ENCODE measurements at regions not wholly inside any gene's neighbourhood (a gene's known extent, or its start where the extent isn't known, plus 50 kb on each side); places are given as distances from the start of the nearest gene placed in this dataset.

- TF ChIP-seq POLR2A (IDR thresholded peaks at IDR 0.05) (no peak), CTCF (IDR thresholded peaks at IDR 0.05) (no peak), POLR2AphosphoS5 (IDR thresholded peaks at IDR 0.05) (no peak)
Observed at GRCh38 chr3:31465999-31466398, 66.7 kb upstream of the STT3B start.

Data from breast epithelium (tissue), 3 donors.